ENCODE measurements at regions not wholly inside any gene's neighbourhood (a gene's known extent, or its start where the extent isn't known, plus 50 kb on each side); places are given as distances from the start of the nearest gene placed in this dataset.

DNA sequence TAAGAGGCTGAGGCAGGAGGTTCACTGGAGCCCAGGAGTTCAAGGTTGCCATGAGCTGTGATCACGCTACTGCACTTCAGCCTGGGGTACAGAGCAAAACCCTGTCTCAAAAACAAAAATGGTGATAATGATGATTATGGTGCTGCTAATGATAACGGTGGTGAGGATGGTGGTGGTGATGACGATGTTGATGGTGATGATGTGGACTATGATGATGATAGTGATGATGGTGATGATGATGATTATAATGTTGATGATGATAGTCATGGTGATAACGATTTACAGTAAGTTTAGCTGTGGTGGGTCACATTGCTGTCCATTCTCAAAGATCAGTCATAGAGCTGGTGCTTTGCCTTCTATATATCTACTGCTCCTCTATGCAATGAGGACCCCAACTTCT is 1340.6 kb downstream of the UQCRFS1 start:
- Histone ChIP-seq H3K9me3 (peaks cover 0 to 8% (median 0%) of the 10 kb centered on the region in 12 donors), H3K4me1 (no peaks in the 10 kb centered on the region), H3K27me3 (no peaks in the 10 kb centered on the region), H3K27ac (no peak overlapping the region), H3K4me3 (no peak overlapping the region), H3K36me3 (no peaks in the 10 kb centered on the region)
- no peak for ATAC-seq
- WGBS, 4 donors = 72 to 78% (median 73%) methylated on average over 4 of the region's 4 CpGs
- no peak for TF ChIP-seq POLR2A (IDR thresholded peaks at IDR 0.05)
- DNase-seq = no peak
- intact Hi-C loops (cut with DNase I) = no loop called here

- Histone ChIP-seq H3K27me3 (no peaks in the 10 kb centered on the region), H3K27ac (no peak overlapping the region), H3K4me1 (no peaks in the 10 kb centered on the region), H3K9me3 (peaks cover 0 to 8% (median 0%) of the 10 kb centered on the region in 12 donors), H3K4me3 (no peak overlapping the region), H3K36me3 (no peaks in the 10 kb centered on the region)
- TF ChIP-seq POLR2A (IDR thresholded peaks at IDR 0.05) = no peak
- TF ChIP-seq, protein P1, sequence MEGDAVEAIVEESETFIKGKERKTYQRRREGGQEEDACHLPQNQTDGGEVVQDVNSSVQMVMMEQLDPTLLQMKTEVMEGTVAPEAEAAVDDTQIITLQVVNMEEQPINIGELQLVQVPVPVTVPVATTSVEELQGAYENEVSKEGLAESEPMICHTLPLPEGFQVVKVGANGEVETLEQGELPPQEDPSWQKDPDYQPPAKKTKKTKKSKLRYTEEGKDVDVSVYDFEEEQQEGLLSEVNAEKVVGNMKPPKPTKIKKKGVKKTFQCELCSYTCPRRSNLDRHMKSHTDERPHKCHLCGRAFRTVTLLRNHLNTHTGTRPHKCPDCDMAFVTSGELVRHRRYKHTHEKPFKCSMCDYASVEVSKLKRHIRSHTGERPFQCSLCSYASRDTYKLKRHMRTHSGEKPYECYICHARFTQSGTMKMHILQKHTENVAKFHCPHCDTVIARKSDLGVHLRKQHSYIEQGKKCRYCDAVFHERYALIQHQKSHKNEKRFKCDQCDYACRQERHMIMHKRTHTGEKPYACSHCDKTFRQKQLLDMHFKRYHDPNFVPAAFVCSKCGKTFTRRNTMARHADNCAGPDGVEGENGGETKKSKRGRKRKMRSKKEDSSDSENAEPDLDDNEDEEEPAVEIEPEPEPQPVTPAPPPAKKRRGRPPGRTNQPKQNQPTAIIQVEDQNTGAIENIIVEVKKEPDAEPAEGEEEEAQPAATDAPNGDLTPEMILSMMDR (IDR thresholded peaks at IDR 0.05) = no peak
- ATAC-seq = no peak
- DNase-seq = no peak
- intact Hi-C loops (cut with DNase I) = no loop called here
Measured at GRCh38 chr19:27870293-27870692, 1342.7 kb downstream of the UQCRFS1 start.

DNA sequence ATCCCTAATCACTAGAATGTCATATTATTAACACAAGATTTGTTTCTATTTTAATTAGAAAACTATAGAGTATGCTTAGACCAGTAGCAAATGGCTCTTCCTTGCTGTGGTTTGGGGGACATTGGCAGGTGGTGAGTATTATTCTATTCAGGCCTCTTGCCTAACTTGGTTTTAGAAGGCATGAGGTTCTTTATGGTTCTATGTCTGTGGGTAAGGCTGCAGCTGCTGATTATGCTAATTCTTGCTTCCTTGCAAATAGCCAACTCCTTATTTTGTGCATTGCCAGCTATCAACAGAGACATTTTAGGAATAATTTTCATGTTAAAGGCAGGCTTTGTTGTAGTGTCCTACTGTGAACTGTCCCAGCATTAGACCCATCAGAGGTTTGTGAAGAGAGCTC is 1344.9 kb downstream of the UQCRFS1 start:
- Histone ChIP-seq H3K27me3 (no peaks in the 10 kb centered on the region), H3K27ac (no peak overlapping the region), H3K9me3 (peaks cover 0 to 8% (median 0%) of the 10 kb centered on the region in 12 donors), H3K4me1 (no peaks in the 10 kb centered on the region), H3K4me3 (no peak overlapping the region), H3K36me3 (no peaks in the 10 kb centered on the region)
- intact Hi-C loops (cut with DNase I) = no loop called here
- ATAC-seq (no peak), DNase-seq (no peak)
- no peak for TF ChIP-seq POLR2A (IDR thresholded peaks at IDR 0.05)
- TF ChIP-seq, protein P1 (IDR thresholded peaks at IDR 0.05) = no peak

GRCh38 chr19:27865927-27866777 is 1346.8 kb downstream of the UQCRFS1 start:
- Histone ChIP-seq H3K27me3 (no peaks in the 10 kb centered on the region), H3K27ac (no peak overlapping the region), H3K4me1 (no peaks in the 10 kb centered on the region), H3K4me3 (no peak overlapping the region), H3K9me3 (peaks cover 0 to 18% (median 4%) of the 10 kb centered on the region in 12 donors), H3K36me3 (no peaks in the 10 kb centered on the region)
- TF ChIP-seq, protein P1 (IDR thresholded peaks at IDR 0.05) = no peak
- TF ChIP-seq POLR2A (IDR thresholded peaks at IDR 0.05) = no peak
- no peak for DNase-seq
- whole genome bisulfite sequencing, 4 donors = 69 to 72% (median 71%) methylated on average over 6 of the region's 6 CpGs
- intact Hi-C loops (cut with DNase I) = no loop called here
- ATAC-seq = no peak

Measured in heart left ventricle (tissue), 16 donors.